Thyroid gland (tissue), 4 donors: ENCODE measurements at regions not wholly inside any gene's neighbourhood (a gene's known extent, or its start where the extent isn't known, plus 50 kb on each side); places are given as distances from the start of the nearest gene placed in this dataset.
A peak's percentile ranks its signal among the peaks of the same experiment; 100 is the strongest.

Source experiments
- CTCF ChIP-seq, 6 experiments: fragments of 200-600 bp in 3 of 6; fragments of 450-650 bp in 3 of 6; sonication (generic) in 3 of 6; IDR thresholded peaks; one replicate each; pipeline ENCODE4 v1.5.1; 2016 to 2019; ENCODE audit warnings: antibody characterized with exemption in 6 of 6, mild to moderate bottlenecking in 2 of 6, inconsistent platforms in 1 of 6, moderate library complexity in 1 of 6
- POLR2A ChIP-seq, 2 donors: fragments of 450-650 bp; IDR thresholded peaks; one replicate each; pipeline ENCODE4 v1.6.1; 2017; ENCODE audit warnings: antibody characterized with exemption in 2 of 2, mild to moderate bottlenecking in 2 of 2, moderate library complexity in 1 of 2

- TF ChIP-seq POLR2A (IDR thresholded peaks at IDR 0.05) (no peak), CTCF (IDR thresholded peaks at IDR 0.05) (peak; percentile 42 to 81 (median 72))
Observed at GRCh38 chr3:66822186-66823008, 175.7 kb upstream of the KBTBD8 start.
